IPS-20b (cell line): ENCODE measurements at regions not wholly inside any gene's neighbourhood (a gene's known extent, or its start where the extent isn't known, plus 50 kb on each side); places are given as distances from the start of the nearest gene placed in this dataset.
"Not testable (repeated sequence)": the region's sequence is repeated elsewhere in the genome, so short reads cannot be mapped to it uniquely, and the experiment has no call there.

Source experiments
- H3K27ac ChIP-seq: one replicate; pipeline ENCODE4 v1.5.1; 2013; ENCODE audit warnings: low read length
- H3K27me3 ChIP-seq: 2 replicates; pipeline ENCODE4 v1.6.1; 2013; ENCODE audit warnings: mild to moderate bottlenecking, low read length, inconsistent platforms; ENCODE audit not compliant: insufficient read depth
- H3K36me3 ChIP-seq: 2 replicates; pipeline ENCODE4 v1.6.1; 2013; ENCODE audit warnings: low read depth, mild to moderate bottlenecking, inconsistent platforms, low read length, moderate library complexity; ENCODE audit not compliant: insufficient read depth
- H3K4me1 ChIP-seq: 2 replicates; pipeline ENCODE4 v1.6.1; 2013; ENCODE audit warnings: mild to moderate bottlenecking, control low read depth, inconsistent platforms, low read length, moderate library complexity; ENCODE audit not compliant: insufficient read depth
- H3K4me3 ChIP-seq: 2 replicates; pipeline ENCODE4 v1.5.1; 2013; ENCODE audit warnings: mild to moderate bottlenecking, low read length, inconsistent platforms
- H3K9ac ChIP-seq: 2 replicates; pipeline ENCODE4 v1.6.1; 2013; ENCODE audit warnings: low read depth, mild to moderate bottlenecking, inconsistent platforms, low read length, moderate library complexity
- H3K9me3 ChIP-seq: 2 replicates; pipeline ENCODE4 v1.6.1; 2013; ENCODE audit warnings: mild to moderate bottlenecking, low read depth, low read length, inconsistent platforms; ENCODE audit not compliant: insufficient read depth

DNA sequence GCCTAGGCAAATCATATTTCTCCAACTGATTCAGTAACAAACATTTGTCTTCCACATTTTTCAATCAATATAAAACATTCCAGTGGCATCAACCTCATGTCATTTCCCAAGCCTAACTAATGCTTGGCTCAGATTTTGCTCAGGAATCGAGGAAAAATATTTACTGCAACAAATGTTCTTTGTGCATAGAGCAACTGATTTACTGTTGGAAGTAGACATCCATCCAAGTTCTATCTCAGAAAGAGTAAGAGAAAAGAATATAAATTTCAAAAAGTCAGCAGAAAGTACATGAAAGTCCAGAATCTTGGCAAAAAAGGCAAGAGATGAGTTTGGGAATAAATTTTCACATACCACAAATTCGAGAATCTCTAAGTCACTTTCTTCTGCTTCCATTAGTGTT lies 2245.0 kb upstream of the RAG2 start:
- no peak overlapping the region for H3K4me3 ChIP-seq
- peaks cover under 1% of the 10 kb centered on the region; the same call in 1 of the 2 replicates for H3K4me1 ChIP-seq
- no peak overlapping the region for H3K9ac ChIP-seq
- no peaks in the 10 kb centered on the region for H3K9me3 ChIP-seq
- H3K27ac ChIP-seq, result no peak overlapping the region
- H3K27me3 ChIP-seq, result no peaks in the 10 kb centered on the region
- H3K36me3 ChIP-seq, result no peaks in the 10 kb centered on the region

GRCh38 chr11:38839071-38839470 lies 2241.0 kb upstream of the RAG2 start:
- Histone ChIP-seq H3K4me1 (peaks cover 5% of the 10 kb centered on the region; the same call in 1 of the 2 replicates), H3K9me3 (no peaks in the 10 kb centered on the region), H3K36me3 (no peaks in the 10 kb centered on the region), H3K4me3 (no peak overlapping the region), H3K27me3 (no peaks in the 10 kb centered on the region), H3K27ac (no peak overlapping the region), H3K9ac (no peak overlapping the region)

- no peaks in the 10 kb centered on the region for H3K36me3 ChIP-seq
- H3K27ac ChIP-seq, result no peak overlapping the region
- H3K27me3 ChIP-seq, result no peaks in the 10 kb centered on the region
- H3K4me3 ChIP-seq, result no peak overlapping the region
- peaks cover 5% of the 10 kb centered on the region; the same call in 1 of the 2 replicates for H3K4me1 ChIP-seq
- H3K9ac ChIP-seq, result no peak overlapping the region
- H3K9me3 ChIP-seq, result no peaks in the 10 kb centered on the region
These were observed 2237.9 kb upstream of the RAG2 start for GRCh38 chr11:38835966-38836365.

GRCh38 chr11:38824573-38824972 lies 2226.5 kb upstream of the RAG2 start:
- H3K36me3 ChIP-seq, result no peaks in the 10 kb centered on the region
- H3K27ac ChIP-seq, result no peak overlapping the region
- H3K9me3 ChIP-seq, result peaks cover 13% of the 10 kb centered on the region; the same call in 1 of the 2 replicates
- H3K27me3 ChIP-seq, result no peaks in the 10 kb centered on the region
- H3K4me1 ChIP-seq, result no peaks in the 10 kb centered on the region
- no peak overlapping the region for H3K4me3 ChIP-seq
- H3K9ac ChIP-seq, result no peak overlapping the region

DNA sequence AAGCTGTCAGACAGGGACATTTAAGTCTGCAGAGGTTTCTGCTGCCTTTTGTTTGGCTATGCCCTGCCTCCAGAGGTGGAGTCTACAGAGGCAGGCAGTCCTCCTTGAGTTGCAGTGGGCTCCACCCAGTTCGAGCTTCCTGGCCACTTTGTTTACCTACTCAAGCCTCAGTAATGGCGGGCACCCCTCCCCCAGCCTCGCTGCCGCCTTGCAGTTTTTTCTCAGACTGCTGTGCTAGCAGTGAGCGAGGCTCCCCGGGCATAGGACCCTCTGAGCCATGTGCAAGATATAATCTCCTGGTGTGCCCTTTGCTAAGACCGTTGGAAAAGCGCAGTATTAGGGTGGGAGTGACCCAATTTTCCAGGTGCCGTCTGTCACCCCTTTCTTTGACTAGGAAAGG lies 2223.8 kb upstream of the RAG2 start:
- H3K27me3 ChIP-seq, H3K36me3 ChIP-seq, H3K4me3 ChIP-seq, H3K9ac ChIP-seq, H3K4me1 ChIP-seq, H3K27ac ChIP-seq, H3K9me3 ChIP-seq: not testable (repeated sequence)

DNA sequence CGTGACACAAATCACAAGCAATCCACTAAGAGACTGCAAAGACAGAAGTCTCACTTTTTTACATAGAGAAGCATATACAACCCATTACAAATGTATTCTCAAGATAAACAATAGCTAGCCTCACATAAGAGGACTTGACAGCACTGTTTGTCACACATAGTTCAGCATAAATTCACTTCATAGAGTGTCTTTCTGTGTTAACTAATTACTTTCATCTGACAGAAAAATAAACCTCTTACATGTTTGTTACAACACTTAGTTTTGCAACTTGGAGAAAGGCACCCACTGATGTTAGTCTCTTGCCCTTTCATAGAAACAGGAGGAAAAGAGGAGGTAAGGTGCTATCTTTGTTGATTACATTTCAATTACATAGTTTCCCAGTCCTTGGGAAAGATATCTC lies 2221.9 kb upstream of the RAG2 start:
- no peaks in the 10 kb centered on the region for H3K36me3 ChIP-seq
- H3K27ac ChIP-seq, result no peak overlapping the region
- H3K27me3 ChIP-seq, result no peaks in the 10 kb centered on the region
- H3K9ac ChIP-seq, result no peak overlapping the region
- H3K9me3 ChIP-seq, result no peaks in the 10 kb centered on the region
- no peak overlapping the region for H3K4me3 ChIP-seq
- no peaks in the 10 kb centered on the region for H3K4me1 ChIP-seq

GRCh38 chr11:38818720-38819119 lies 2220.7 kb upstream of the RAG2 start:
- no peaks in the 10 kb centered on the region for H3K27me3 ChIP-seq
- H3K27ac ChIP-seq, result no peak overlapping the region
- no peaks in the 10 kb centered on the region for H3K36me3 ChIP-seq
- H3K9ac ChIP-seq, result no peak overlapping the region
- no peaks in the 10 kb centered on the region for H3K9me3 ChIP-seq
- no peaks in the 10 kb centered on the region for H3K4me1 ChIP-seq
- H3K4me3 ChIP-seq, result no peak overlapping the region

GRCh38 chr11:38814670-38815069 lies 2216.6 kb upstream of the RAG2 start:
- no peak overlapping the region for H3K9ac ChIP-seq
- no peak overlapping the region for H3K4me3 ChIP-seq
- H3K4me1 ChIP-seq, result no peaks in the 10 kb centered on the region
- H3K9me3 ChIP-seq, result no peaks in the 10 kb centered on the region; the same call in 1 of the 2 replicates
- H3K27ac ChIP-seq, result no peak overlapping the region
- no peaks in the 10 kb centered on the region for H3K27me3 ChIP-seq
- H3K36me3 ChIP-seq, result no peaks in the 10 kb centered on the region

- no peaks in the 10 kb centered on the region for H3K36me3 ChIP-seq
- H3K27me3 ChIP-seq, result no peaks in the 10 kb centered on the region
- no peaks in the 10 kb centered on the region for H3K4me1 ChIP-seq
- H3K27ac ChIP-seq, result no peak overlapping the region
- H3K9me3 ChIP-seq, result no peaks in the 10 kb centered on the region; the same call in 1 of the 2 replicates
- H3K9ac ChIP-seq, result no peak overlapping the region
- H3K4me3 ChIP-seq, result no peak overlapping the region
These were observed 2211.5 kb upstream of the RAG2 start for GRCh38 chr11:38809521-38809920.

DNA sequence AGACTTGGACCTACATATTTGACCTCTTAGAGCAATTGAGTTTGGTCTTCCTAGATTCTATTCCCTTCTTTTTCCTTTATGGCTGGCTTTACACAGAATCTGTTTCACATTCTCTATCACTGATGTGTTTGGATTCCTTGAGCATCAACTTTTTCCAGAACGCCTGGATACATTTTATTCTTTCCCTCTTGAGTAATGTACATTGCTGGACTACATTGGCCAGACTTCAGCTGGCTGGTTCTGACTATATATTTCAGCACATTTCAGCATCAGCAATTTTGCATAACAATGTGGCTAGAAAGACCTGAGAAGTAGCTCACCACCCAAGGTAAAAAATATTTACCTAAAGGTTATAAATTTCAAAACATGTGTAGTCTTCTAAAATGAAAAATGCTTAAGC lies 2198.2 kb upstream of the RAG2 start:
- Histone ChIP-seq H3K36me3 (no peaks in the 10 kb centered on the region), H3K9ac (no peak overlapping the region), H3K9me3 (peaks cover 4% of the 10 kb centered on the region; the same call in 1 of the 2 replicates), H3K27me3 (no peaks in the 10 kb centered on the region), H3K4me1 (no peaks in the 10 kb centered on the region; the same call in 1 of the 2 replicates), H3K27ac (no peak overlapping the region), H3K4me3 (no peak overlapping the region)

GRCh38 chr11:38795027-38795426 lies 2197.0 kb upstream of the RAG2 start:
- Histone ChIP-seq H3K4me1 (no peaks in the 10 kb centered on the region; the same call in 1 of the 2 replicates), H3K9ac (no peak overlapping the region), H3K36me3 (no peaks in the 10 kb centered on the region), H3K27me3 (no peaks in the 10 kb centered on the region), H3K27ac (no peak overlapping the region), H3K4me3 (no peak overlapping the region), H3K9me3 (peaks cover 4% of the 10 kb centered on the region; the same call in 1 of the 2 replicates)

DNA sequence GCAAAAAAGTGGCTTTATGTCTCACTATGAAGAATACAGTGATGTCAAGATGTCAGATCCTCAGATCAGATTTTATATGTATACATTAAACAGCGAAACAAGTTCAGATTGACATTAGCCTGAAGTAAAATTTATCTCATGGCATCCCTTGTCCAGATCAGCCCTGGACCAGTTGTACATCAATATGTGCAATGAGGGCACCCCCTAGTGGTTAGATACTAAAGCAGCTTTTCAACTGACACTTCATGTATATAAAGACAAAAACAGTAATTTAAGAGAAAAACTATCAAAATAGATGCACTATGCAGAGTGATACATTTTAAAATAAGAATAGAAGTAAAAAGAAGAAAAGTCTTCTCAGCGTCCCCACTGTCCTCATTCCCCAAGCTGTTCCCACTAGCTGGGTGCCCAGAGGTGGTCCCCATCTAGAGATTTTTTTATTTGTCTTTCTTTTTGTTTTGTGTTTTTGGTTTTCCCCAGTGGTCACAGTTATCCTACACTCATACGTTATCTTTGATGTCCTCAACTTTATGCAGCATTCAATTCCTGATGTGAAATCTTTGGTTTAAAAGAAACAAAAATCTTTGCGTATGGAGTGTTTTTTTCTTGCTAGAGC lies 2193.4 kb upstream of the RAG2 start:
- Histone ChIP-seq H3K27me3 (no peaks in the 10 kb centered on the region), H3K36me3 (no peaks in the 10 kb centered on the region), H3K27ac (no peak overlapping the region), H3K4me1 (no peaks in the 10 kb centered on the region; the same call in 1 of the 2 replicates), H3K9me3 (peaks cover 2% of the 10 kb centered on the region; the same call in 1 of the 2 replicates), H3K4me3 (no peak overlapping the region), H3K9ac (no peak overlapping the region)
